ENCODE measurements at regions not wholly inside any gene's neighbourhood (a gene's known extent, or its start where the extent isn't known, plus 50 kb on each side); places are given as distances from the start of the nearest gene placed in this dataset.

GRCh38 chr7:131096267-131096927, 231.3 kb upstream of the MKLN1 start:
- DNase-seq: no peak

- DNase-seq: no peak
These were observed 229.9 kb upstream of the MKLN1 start for GRCh38 chr7:131097662-131098376.

DNA sequence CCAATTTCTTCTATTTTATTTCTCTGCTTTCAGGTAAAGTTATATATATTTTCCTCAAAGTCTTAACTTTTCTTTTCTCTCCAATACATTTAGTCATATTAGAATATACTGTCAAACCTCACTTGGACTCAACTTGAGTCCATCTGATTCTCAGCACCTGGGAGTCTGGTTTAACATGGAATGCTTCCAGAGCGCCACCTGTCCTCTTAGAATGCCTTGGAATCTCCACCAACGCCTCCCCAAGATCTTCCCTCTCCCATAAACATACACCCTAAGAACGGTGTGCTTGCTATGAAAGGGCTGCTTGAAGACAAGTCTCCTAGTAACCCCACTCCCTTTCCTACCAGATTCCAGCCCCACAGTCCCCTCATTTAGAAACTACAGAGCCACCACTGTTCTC, 229.1 kb upstream of the MKLN1 start:
- no peak for DNase-seq

GRCh38 chr7:131100357-131101054, 227.2 kb upstream of the MKLN1 start:
- DNase-seq: no peak

- no peak for DNase-seq
These were observed 223.7 kb upstream of the MKLN1 start for GRCh38 chr7:131103997-131104396.

- no peak for DNase-seq
These were observed 222.9 kb upstream of the MKLN1 start for GRCh38 chr7:131104596-131105293.

DNA sequence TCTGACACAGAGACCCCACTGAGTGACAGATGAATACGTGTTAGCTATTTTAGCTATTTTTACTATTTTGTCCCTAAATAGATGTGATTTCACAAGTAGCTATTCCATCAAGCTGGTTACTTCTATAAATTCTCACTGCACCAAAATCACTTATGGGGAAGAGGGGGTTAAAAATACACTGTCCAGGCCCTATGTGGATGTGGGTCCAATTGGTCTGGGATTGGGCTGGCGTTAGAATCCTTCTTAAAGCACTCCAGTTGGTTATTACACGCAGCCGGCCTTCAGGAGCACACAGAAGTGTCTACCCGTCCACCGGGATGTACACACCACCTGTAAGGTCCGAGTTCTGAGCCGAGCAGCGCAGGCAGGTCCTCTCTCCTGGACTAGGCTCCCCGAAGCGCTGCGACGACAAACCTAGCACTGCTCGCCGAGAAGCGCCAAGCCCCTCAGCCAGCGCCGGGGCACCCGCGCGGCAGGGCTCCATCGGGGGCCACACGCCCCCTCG, 222.3 kb upstream of the MKLN1 start:
- DNase-seq: peak; percentile 54

- peak; percentile 54 for DNase-seq
These were observed 221.6 kb upstream of the MKLN1 start for GRCh38 chr7:131105799-131106680.

- DNase-seq: peak; percentile 52
These were observed 220.9 kb upstream of the MKLN1 start for GRCh38 chr7:131106681-131107336.

GRCh38 chr7:131107337-131108211, 220.1 kb upstream of the MKLN1 start:
- DNase-seq: peak; percentile 72

- DNase-seq: no peak
These were observed 219.3 kb upstream of the MKLN1 start for GRCh38 chr7:131108212-131108940.

GRCh38 chr7:131109011-131109758, 218.5 kb upstream of the MKLN1 start:
- no peak for DNase-seq

DNA sequence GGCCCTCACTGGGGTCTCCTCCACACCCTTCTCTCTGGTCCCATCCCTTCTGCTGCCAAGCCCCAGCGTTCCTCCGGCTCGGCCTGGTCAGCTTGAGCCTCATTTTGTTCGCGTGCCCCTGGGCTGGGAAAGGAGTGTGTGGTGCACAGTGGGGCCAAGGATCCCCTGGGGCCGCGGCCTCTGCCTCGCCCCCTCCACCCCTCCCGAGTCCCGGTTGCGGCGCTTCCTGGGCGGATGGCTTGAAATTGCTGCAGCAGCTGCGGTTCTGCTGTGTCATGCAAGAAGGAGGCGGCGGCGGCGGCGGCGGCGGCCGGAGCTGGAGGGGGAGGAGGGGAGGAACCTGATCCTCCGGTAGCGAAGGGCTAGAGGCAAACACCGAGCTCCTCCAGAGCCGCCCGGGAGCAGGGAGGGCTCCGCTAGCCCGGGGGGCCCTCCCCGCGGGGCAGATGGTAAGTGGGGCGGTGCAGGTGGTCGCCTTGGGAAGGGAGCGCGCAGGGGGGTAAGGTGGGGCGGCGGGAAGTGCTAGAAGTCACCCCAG, 217.8 kb upstream of the MKLN1 start:
- DNase-seq: peak; percentile 49

- DNase-seq: no peak
These were observed 217.2 kb upstream of the MKLN1 start for GRCh38 chr7:131110297-131111080.

- peak; percentile 43 for DNase-seq
These were observed 216.5 kb upstream of the MKLN1 start for GRCh38 chr7:131111081-131111576.

DNA sequence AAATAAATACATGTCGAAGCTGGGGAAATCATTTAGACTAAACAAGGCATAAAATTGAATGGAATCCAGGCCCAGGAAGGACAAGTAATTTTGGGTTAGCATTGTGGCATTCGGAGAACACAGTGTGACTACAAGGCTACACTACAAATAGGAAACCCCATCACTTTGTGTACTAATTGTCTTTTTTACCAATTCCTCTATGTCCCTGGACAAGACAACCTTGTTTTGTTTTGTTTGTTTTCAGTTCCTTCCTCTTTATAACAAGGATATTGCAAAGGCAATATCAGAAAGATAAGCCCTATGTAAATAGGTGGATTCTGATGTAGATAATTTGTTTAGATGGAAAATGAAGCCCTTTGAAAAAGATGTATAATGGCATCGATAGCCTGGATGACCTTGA, 215.9 kb upstream of the MKLN1 start:
- no peak for DNase-seq

- no peak for DNase-seq
These were observed 215.2 kb upstream of the MKLN1 start for GRCh38 chr7:131112431-131112830.

DNA sequence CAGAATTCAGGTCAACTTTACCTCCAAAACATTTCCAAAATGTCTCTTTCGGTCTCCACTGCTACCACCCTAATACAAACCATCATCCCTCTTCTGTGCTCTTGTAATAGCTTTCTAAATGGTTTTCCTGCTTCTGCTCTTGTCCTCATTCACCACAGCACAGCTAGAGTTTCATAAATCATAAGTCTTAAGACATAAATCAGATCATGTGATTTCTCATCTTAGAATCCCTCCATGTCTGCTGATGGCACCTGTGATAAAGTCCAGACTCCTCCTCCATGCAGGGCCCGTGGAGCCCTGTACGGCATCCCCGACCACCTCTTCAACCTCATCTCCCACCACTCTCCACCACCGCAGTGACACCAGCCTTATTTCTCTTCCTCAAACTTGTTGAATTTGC, 212.3 kb upstream of the MKLN1 start:
- DNase-seq: no peak
